ENCODE measurements at regions not wholly inside any gene's neighbourhood (a gene's known extent, or its start where the extent isn't known, plus 50 kb on each side); places are given as distances from the start of the nearest gene placed in this dataset.

GRCh38 chr15:47523681-47524475 lies 193.4 kb upstream of the SEMA6D start:
- TF ChIP-seq, protein P1, sequence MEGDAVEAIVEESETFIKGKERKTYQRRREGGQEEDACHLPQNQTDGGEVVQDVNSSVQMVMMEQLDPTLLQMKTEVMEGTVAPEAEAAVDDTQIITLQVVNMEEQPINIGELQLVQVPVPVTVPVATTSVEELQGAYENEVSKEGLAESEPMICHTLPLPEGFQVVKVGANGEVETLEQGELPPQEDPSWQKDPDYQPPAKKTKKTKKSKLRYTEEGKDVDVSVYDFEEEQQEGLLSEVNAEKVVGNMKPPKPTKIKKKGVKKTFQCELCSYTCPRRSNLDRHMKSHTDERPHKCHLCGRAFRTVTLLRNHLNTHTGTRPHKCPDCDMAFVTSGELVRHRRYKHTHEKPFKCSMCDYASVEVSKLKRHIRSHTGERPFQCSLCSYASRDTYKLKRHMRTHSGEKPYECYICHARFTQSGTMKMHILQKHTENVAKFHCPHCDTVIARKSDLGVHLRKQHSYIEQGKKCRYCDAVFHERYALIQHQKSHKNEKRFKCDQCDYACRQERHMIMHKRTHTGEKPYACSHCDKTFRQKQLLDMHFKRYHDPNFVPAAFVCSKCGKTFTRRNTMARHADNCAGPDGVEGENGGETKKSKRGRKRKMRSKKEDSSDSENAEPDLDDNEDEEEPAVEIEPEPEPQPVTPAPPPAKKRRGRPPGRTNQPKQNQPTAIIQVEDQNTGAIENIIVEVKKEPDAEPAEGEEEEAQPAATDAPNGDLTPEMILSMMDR (IDR thresholded peaks at IDR 0.05): no peak
- TF ChIP-seq ZFX (IDR thresholded peaks at IDR 0.05; ENCODE audit: borderline replicate concordance): no peak
- H3K27ac ChIP-seq: no peak overlapping the region

DNA sequence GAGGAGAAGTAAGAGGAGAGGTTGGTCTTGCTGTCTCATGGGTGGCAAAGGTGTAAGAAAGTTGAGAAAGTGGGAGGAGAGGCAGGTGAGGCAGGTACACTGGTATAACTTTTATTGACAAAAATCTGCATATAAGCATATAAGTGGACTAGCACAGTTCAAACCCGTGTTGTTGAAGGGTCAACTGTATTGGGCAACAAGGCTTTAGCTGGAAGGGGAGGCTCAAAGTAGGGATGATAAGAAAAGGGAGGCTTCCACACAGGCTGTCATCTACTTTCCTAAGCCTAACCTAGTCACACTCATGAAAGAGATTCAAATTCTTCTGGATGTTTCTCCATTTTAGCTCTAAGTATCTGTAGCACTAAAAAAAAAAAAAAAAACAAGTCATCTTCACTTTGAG lies 188.1 kb upstream of the SEMA6D start:
- no peak overlapping the region for H3K27ac ChIP-seq
- TF ChIP-seq ZFX (IDR thresholded peaks at IDR 0.05; ENCODE audit: borderline replicate concordance): no peak
- TF ChIP-seq, protein P1 (IDR thresholded peaks at IDR 0.05): no peak

GRCh38 chr15:47534673-47535072 lies 182.6 kb upstream of the SEMA6D start:
- TF ChIP-seq, protein P1 (IDR thresholded peaks at IDR 0.05): no peak
- no peak for TF ChIP-seq ZFX (IDR thresholded peaks at IDR 0.05; ENCODE audit: borderline replicate concordance)
- H3K27ac ChIP-seq: no peak overlapping the region

- H3K27ac ChIP-seq: no peak overlapping the region
- TF ChIP-seq, protein P1 (IDR thresholded peaks at IDR 0.05): no peak
Measured at GRCh38 chr15:47541562-47541961, 175.7 kb upstream of the SEMA6D start.

DNA sequence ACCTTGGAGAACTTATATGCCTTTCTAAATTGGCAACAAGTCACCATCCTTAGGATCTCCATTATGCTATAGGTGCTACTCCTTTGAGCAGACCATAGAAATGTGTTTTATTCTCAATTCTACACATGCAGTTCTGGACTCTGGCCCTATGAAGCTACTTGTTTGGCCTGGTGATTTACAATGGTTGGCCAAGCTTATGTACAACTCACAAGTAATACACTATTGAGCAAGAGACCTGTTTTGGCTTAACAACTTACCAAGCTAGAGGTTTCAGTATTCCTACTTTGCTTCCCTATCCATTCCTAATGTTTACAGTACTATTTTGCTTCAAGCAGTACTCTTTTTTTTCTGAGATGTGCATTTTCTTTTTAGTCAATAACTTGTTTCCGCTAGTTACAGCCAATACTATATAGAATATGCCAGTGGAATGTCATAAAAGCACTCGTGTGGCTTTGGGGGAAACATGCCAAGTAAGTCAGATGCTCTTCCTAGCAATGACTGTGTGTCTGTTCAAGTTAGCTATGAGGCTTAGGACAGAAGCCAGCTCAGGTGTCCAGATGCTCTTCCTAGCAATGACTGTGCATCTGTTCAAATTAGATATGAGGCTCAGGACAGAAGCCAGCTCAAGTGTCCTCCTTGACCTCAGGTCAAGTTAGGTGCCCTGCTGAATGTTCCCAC lies 174.9 kb upstream of the SEMA6D start:
- H3K27ac ChIP-seq: no peak overlapping the region
- TF ChIP-seq, protein P1 (IDR thresholded peaks at IDR 0.05): no peak
- TF ChIP-seq ZFX (IDR thresholded peaks at IDR 0.05; ENCODE audit: borderline replicate concordance): no peak

GRCh38 chr15:47548231-47548630 lies 169.1 kb upstream of the SEMA6D start:
- TF ChIP-seq ZFX (IDR thresholded peaks at IDR 0.05; ENCODE audit: borderline replicate concordance): no peak
- TF ChIP-seq, protein P1 (IDR thresholded peaks at IDR 0.05): no peak
- H3K27ac ChIP-seq: no peak overlapping the region

DNA sequence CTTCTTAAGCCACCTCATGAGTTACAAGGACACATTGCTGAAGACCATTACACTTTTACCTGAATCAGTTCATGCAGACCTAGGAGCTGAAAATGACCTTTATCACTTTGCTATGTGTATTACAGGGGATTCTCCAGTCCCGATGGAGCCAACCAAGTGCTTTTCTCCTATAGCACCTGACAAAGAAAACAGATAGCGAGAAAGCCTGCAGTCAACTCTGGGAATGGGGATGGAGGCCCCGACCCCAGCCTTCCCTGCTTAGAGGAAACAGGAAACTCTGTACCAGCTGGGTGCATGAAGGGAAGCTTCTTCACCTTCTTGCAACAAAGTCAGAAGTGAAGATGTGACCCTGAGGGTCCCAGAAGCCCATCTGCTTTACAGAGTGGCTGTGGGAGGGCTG lies 168.3 kb upstream of the SEMA6D start:
- no peak overlapping the region for H3K27ac ChIP-seq
- no peak for TF ChIP-seq ZFX (IDR thresholded peaks at IDR 0.05; ENCODE audit: borderline replicate concordance)
- TF ChIP-seq, protein P1 (IDR thresholded peaks at IDR 0.05): no peak
